ENCODE measurements at regions not wholly inside any gene's neighbourhood (a gene's known extent, or its start where the extent isn't known, plus 50 kb on each side); places are given as distances from the start of the nearest gene placed in this dataset.

DNA sequence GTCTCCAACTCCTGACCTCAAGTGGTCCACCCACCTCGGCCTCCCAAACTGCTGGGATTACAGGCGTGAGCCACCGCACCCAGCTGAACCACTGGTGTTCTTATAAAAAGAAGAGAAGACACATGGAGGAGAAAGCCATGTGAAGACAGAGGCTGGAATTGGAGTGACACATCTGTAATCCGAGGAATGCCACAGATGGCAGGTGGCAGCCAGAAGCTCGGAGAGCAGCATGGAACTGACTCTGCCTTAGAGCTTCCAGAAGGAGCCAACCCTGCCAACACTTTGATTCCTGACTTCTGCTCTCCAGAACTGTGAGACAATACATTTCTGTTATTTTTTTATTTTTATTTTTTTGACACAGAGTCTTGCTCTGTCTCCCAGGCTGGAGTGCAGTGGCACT is 59.0 kb upstream of the ATP2B4 start:
- Mint-ChIP-seq H3K4me3 (ENCODE audit: unreplicated experiment) (no peak overlapping the region), H3K36me3 (ENCODE audit: low read depth) (no peaks in the 10 kb centered on the region), H3K4me1 (ENCODE audit: low read depth) (peaks cover 35% of the 10 kb centered on the region), H3K9me3 (ENCODE audit: low read depth) (no peaks in the 10 kb centered on the region), H3K27ac (ENCODE audit: unreplicated experiment) (no peak overlapping the region), H3K27me3 (ENCODE audit: low read depth) (no peaks in the 10 kb centered on the region)
- no peak for DNase-seq (ENCODE audit: low spot score)
- TF ChIP-seq, protein P1, sequence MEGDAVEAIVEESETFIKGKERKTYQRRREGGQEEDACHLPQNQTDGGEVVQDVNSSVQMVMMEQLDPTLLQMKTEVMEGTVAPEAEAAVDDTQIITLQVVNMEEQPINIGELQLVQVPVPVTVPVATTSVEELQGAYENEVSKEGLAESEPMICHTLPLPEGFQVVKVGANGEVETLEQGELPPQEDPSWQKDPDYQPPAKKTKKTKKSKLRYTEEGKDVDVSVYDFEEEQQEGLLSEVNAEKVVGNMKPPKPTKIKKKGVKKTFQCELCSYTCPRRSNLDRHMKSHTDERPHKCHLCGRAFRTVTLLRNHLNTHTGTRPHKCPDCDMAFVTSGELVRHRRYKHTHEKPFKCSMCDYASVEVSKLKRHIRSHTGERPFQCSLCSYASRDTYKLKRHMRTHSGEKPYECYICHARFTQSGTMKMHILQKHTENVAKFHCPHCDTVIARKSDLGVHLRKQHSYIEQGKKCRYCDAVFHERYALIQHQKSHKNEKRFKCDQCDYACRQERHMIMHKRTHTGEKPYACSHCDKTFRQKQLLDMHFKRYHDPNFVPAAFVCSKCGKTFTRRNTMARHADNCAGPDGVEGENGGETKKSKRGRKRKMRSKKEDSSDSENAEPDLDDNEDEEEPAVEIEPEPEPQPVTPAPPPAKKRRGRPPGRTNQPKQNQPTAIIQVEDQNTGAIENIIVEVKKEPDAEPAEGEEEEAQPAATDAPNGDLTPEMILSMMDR (IDR thresholded peaks at IDR 0.05) = no peak

- Mint-ChIP-seq H3K27me3 (ENCODE audit: low read depth) (no peaks in the 10 kb centered on the region), H3K4me3 (ENCODE audit: unreplicated experiment) (no peak overlapping the region), H3K4me1 (ENCODE audit: low read depth) (peaks cover 26% of the 10 kb centered on the region), H3K36me3 (ENCODE audit: low read depth) (no peaks in the 10 kb centered on the region), H3K9me3 (ENCODE audit: low read depth) (no peaks in the 10 kb centered on the region), H3K27ac (ENCODE audit: unreplicated experiment) (no peak overlapping the region)
- TF ChIP-seq, protein P1 (IDR thresholded peaks at IDR 0.05) = no peak
- DNase-seq (ENCODE audit: low spot score) = no peak
Observed at GRCh38 chr1:203569490-203570318, 56.9 kb upstream of the ATP2B4 start.

- no peak for DNase-seq (ENCODE audit: low spot score)
- Mint-ChIP-seq H3K27ac (ENCODE audit: unreplicated experiment) (no peak overlapping the region), H3K4me3 (ENCODE audit: unreplicated experiment) (no peak overlapping the region), H3K36me3 (ENCODE audit: low read depth) (no peaks in the 10 kb centered on the region), H3K27me3 (ENCODE audit: low read depth) (no peaks in the 10 kb centered on the region), H3K4me1 (ENCODE audit: low read depth) (peaks cover 26% of the 10 kb centered on the region), H3K9me3 (ENCODE audit: low read depth) (no peaks in the 10 kb centered on the region)
- TF ChIP-seq, protein P1 (IDR thresholded peaks at IDR 0.05) = no peak
Observed at GRCh38 chr1:203570805-203571204, 55.8 kb upstream of the ATP2B4 start.

DNA sequence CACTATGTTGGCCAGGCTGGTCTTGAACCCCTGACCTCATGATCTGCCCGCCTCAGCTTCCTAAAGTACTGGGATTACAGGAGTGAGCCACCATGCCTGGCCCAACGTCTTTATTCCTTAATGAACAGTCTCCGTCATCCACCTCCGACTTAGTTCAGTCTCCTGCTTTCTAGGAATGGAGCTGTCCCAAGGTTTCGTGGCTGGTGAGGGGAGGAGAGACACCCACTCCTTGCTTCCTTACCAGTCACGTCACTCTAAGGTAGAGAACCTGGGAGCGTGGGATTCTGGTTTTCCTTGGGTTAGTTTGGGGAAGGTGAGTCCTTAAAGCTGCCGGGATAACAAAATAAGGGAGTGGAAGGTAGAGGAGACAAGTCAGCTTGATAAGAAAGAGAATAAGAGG is 55.0 kb upstream of the ATP2B4 start:
- TF ChIP-seq, protein P1 (IDR thresholded peaks at IDR 0.05) = no peak
- no peak for DNase-seq (ENCODE audit: low spot score)
- Mint-ChIP-seq H3K4me3 (ENCODE audit: unreplicated experiment) (peak overlapping the region; percentile 9), H3K27ac (ENCODE audit: unreplicated experiment) (peak overlapping the region; percentile 98), H3K27me3 (ENCODE audit: low read depth) (no peaks in the 10 kb centered on the region), H3K9me3 (ENCODE audit: low read depth) (no peaks in the 10 kb centered on the region), H3K4me1 (ENCODE audit: low read depth) (peaks cover 26% of the 10 kb centered on the region), H3K36me3 (ENCODE audit: low read depth) (no peaks in the 10 kb centered on the region)

GRCh38 chr1:203572134-203572625 is 54.5 kb upstream of the ATP2B4 start:
- peak overlapping the region; percentile 98 for H3K27ac Mint-ChIP-seq (ENCODE audit: unreplicated experiment)
- H3K4me3 Mint-ChIP-seq (ENCODE audit: unreplicated experiment) = no peak overlapping the region
- TF ChIP-seq, protein P1 (IDR thresholded peaks at IDR 0.05) = no peak
- no peak for DNase-seq (ENCODE audit: low spot score)
- H3K27me3 Mint-ChIP-seq (ENCODE audit: low read depth) = no peaks in the 10 kb centered on the region
- no peaks in the 10 kb centered on the region for H3K36me3 Mint-ChIP-seq (ENCODE audit: low read depth)
- H3K9me3 Mint-ChIP-seq (ENCODE audit: low read depth) = no peaks in the 10 kb centered on the region
- peaks cover 26% of the 10 kb centered on the region for H3K4me1 Mint-ChIP-seq (ENCODE audit: low read depth)
